ENCODE measurements at regions not wholly inside any gene's neighbourhood (a gene's known extent, or its start where the extent isn't known, plus 50 kb on each side); places are given as distances from the start of the nearest gene placed in this dataset.

- DNase-seq = no peak
Measured at GRCh38 chr6:159479146-159479545, 213.9 kb downstream of the SOD2 start.

DNA sequence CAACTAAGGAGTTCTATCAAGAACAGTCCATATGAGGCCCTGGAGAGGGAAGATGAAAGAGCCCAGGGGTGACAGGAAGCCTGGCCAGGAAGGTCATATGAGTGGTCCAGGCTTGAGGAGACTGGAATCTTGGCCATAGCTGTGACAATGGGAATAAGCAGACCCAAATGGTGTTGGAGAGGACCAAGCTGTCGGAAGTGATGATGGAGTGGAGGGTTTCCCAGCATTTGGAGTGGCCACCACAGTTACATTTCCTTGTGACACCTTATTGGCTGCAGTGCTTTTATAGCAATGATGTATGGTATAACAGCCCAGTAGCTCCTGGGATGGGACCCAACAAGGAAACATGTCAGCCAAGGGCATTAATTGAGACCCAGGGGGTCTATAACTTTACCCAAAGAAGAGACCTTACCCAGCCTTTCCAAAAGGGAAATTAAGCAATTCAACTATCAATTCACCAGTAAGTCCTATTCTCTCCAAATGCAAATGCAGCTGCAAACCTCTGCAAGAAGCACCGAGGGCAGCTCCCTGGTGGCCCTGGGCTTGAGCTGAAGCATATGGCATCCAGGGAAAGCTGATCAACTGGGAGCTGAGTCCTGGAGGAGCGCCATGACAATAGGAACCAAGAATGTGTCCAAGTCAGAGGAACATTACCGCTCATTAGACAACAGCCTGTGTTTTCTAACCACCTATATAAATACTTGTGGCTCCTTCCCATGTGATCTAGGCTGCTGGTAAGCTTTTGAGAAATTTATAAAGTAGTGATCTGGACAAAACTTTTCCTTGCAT is 219.4 kb downstream of the SOD2 start:
- DNase-seq = no peak

DNA sequence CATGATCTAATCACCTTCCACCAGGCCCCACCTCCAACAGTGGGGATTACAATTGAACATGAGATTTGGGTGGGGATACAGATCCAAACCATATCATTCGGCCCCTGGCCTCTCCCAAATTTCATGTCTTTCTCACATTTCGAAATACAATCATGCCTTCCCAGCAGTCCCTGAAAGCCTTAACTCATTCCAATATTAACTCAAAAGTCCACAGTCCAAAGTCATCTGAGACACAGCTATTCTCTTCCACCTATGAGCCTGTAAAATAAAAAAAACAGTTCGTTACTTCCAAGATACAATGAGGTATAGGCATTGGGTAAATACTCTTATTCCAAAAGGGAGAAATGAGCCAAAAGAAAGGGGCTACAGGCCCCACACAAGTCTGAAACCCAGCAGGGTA is 222.6 kb downstream of the SOD2 start:
- DNase-seq = no peak

DNA sequence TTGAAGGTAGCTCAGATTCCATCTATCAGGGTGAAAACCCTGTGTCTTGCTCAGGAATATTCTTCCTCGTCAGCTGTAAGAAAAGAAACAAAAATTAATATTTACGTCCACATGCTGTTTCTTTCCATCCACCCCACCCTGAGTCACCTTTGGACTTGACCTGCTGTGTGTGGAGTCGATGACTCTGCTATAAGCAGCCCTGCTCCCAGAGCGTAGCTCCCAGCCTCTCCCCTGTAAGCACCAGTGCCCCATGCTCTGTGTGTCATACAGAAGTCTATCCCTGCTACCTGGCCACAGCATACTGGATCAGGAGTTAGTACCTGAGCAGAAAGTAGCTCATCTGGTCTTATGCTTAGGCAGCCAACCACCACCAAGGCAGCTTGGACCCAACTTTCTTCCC is 223.6 kb downstream of the SOD2 start:
- DNase-seq = no peak

DNA sequence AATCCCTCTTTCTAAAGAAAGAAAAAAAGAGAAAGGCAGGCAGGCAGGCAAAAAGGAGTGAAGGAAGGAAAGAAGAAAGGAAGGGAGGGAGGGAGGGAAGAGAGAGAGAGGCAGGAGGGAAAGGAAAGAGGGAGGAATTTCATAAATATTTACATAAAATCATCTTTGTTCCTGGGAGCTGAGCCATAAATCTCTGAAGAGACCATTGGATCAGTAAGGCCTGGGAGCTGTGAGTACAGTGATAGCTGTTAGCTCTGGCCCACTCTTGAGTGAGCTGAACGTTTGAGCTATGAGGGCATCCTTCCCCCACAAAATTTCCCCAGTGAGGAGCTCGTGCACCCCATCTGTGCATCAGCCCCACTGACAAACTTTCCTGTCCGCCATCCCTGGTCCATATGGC is 224.0 kb downstream of the SOD2 start:
- DNase-seq = no peak

GRCh38 chr6:159467473-159468041 is 225.5 kb downstream of the SOD2 start:
- DNase-seq = peak in 1 of 2 donors; percentile 3

DNA sequence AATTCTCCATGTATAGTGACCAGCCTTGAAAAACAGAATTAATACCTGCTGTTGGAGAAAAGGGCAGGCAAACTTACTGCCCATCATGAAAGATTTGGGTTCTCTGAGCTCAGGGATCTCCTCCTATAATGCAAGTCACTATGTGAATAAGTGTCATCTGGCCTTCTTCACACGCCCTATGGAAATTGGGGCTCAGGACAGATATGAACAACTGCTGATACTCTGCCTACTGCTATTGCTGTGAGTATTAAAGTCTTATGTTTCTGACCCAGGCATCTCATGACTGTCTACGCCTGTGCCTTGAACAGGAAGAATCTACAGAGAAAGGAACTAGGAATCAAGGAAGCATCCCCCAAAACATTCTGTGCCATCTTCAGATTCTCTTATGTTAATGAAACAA is 226.1 kb downstream of the SOD2 start:
- DNase-seq = no peak

DNA sequence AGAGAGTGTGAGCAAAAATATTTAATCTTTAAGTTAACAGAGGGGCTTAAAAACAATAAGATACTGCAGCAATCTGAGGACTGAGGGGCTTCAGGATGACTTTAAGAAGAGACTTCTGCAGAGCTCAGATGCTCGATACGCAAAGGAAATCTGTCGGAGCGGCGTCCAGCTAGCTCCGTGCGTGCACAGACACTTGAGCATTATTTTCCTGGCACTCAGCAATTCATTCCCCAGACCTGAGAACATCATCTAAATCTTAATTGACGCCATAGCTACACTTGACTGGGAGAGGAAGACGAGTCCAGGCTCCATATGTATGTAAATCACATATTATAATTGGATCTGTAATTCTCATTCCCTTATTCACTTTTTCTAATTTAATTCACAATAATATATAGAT is 228.2 kb downstream of the SOD2 start:
- DNase-seq = no peak

GRCh38 chr6:159463119-159463829 is 229.8 kb downstream of the SOD2 start:
- DNase-seq = peak in 1 of 2 donors; percentile 2

DNA sequence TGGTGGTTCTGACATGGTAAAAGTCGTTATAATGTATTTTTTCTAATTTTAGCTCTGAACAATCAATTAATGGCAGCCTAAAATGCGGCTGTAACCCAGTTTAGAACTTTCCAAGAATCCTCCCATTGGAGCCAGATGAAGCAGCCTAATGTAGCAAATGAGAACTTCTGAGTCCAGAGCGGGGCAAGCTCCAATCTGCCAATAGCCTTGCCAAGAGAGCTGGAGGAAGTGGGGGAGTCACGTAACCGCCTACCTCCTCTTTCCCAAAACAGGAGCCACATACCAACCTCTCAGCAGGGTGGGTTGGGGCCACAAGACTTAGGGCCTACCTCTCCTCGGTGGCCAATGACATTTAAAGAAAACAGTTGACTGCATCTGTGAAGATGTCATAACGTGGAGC is 230.6 kb downstream of the SOD2 start:
- no peak for DNase-seq

DNA sequence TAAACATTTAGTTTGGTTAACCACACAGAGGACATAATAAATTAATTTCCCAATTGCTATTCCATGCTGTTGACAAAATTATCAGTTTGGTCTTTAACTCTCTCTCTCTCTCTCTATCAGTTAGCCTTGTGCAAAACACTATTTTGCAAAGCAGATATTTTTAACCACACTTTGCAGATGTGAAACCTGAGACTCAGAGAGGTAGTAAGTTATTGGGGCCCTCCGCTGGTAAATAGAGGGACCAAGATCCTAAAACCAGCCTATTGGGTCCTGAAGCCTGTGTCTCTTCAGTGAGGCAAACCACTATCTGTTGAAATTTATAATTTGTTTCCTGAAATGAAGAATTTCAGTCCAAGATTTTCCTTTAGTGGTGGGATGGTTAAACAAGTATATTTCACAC is 231.0 kb downstream of the SOD2 start:
- no peak for DNase-seq

DNA sequence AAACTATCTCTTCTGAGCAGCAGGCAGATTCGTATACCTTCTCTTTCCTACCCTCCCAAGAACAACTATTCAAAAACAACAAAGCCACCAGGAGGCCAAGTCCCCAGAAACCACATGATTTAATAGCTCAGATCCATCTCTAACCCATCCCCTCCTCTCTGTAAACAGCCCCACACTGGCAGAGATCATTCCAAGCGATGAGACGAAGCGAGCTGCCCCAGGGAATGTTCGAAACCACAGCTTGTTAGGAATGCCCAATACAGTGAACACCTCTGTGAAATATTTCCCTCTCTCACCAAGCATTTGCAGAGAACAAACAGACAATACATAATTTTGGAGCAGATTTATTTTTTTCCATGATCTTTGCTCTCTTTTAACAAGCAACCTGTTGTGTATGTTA is 231.8 kb downstream of the SOD2 start:
- no peak for DNase-seq

GRCh38 chr6:159460476-159460875 is 232.6 kb downstream of the SOD2 start:
- no peak for DNase-seq

DNA sequence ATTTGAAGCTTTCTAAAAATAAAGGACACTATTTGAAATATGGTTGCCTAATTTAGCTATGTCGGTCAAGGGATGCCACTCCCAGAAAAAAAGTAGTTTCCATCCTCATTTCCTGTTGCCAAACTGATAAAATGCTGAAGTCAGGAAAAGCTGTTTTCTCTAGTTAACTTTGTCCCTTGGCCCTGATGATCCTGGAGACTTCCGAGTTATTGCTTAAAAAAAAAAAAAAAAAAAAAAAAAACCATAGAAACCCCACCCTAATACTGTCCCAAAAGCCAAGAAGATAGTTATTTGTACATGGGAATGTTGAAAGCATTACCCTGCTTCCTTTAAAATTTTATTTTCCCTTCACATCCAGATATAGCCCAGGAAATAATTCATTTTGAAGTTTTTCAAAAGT is 236.7 kb downstream of the SOD2 start:
- DNase-seq = no peak

GRCh38 chr6:159455700-159456274 is 237.3 kb downstream of the SOD2 start:
- no peak for DNase-seq

DNA sequence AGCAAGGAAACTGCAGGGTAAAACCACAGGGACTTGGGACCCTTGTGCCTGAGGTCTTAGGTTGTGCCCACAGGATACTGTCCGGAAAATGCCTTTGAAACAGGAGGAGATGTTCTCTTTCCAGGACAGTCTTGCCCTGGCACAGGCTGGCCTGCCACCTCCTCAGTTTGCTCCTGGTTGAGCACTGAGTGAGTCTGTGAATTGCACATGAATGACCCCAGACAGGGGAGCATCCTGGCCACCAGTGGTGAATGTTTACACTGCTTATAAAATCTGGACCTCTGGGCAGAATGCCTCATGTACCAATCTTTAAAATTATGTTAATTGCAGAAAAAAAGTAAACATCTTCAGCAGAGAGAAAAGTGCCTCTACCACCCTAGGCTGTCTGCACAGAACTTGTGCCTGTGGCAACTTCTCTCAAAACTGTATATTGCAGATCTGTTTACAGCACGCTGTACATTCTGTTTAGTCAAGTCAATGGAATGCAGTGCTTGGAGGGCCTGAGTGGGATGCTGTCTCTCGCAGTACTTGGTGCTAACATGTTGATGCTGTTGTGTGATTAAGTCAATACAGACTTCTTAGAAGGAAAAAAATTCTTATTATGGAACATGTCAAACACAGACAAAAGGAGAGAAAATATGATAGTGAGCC is 242.1 kb downstream of the SOD2 start:
- no peak for DNase-seq

DNA sequence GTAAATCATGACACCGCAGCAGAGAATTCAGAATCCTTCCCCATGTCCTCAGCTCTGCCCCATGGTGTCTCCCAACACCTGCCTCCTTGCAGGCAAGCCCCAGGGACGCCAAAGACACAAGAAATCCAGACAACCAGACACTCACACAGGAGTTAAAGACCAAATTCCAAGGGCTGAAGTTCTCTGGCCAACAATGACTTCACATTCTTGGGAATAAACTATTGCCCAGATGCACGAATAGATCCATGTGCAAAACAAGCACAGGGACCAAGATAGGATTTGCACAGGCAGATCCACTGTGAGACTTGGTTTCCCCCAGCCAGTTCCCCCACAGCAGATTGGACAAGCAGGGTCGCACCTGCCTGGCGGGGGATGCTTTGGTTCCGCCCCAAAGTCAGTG is 246.7 kb downstream of the SOD2 start:
- DNase-seq = no peak

- no peak for DNase-seq
Measured at GRCh38 chr6:159445351-159445750, 247.7 kb downstream of the SOD2 start.

GRCh38 chr6:159444056-159444760 is 248.8 kb downstream of the SOD2 start:
- no peak for DNase-seq

GRCh38 chr6:159443417-159443920 is 249.6 kb downstream of the SOD2 start:
- no peak for DNase-seq

DNA sequence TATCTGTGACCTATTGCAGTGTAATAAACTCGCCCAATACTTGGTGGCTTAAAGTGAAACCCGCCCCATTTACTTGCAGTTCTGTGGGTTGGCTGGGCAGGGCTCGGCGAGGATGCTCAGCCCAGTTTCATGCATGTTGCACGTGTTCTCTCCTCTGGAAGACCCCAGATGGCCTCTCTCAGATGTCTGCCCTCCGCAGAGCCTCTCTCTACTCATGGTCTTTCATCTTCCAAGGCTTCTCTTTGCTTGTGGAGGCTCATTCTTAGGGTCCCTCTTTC is 251.4 kb downstream of the SOD2 start:
- DNase-seq = no peak

- no peak for DNase-seq
Measured at GRCh38 chr6:159440911-159441703, 251.9 kb downstream of the SOD2 start.

All from inflammatory macrophage treated with lipopolysaccharide for 1 hour (primary cell).